ENCODE measurements at regions not wholly inside any gene's neighbourhood (a gene's known extent, or its start where the extent isn't known, plus 50 kb on each side); places are given as distances from the start of the nearest gene placed in this dataset.

DNA sequence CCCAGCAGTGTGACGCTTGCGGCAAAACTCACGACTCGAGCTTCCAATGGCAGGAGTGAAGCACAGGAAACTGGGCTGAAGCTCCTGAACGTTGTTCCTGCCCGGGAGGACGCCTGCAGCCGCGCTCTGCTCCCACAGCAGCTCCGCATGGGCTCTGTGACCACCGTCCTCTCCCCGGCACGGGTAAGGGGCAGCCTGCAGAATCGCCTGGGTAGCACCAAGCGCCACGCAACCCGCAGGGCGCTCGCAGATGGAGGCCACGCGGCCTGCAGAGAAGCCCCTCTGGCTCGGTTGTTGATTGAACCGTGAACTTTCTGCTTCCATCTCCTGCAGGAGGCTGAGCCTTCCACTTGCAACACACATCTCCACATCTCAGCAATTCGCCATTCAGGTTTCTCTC, 63.3 kb upstream of the ZNF236 start:
- H3K9ac ChIP-seq (ENCODE audit: extremely low read depth, insufficient read length, low read length) = no peak overlapping the region
- no peak overlapping the region for H2BK12ac ChIP-seq (ENCODE audit: insufficient read length, low read depth, low read length)
- Mint-ChIP-seq H3K4me3 (no peak overlapping the region), H3K27ac (no peak overlapping the region), H3K27me3 (ENCODE audit: low read depth) (peaks cover 3% of the 10 kb centered on the region), H3K9me3 (no peaks in the 10 kb centered on the region; a peak in 2 of 5 replicates), H3K36me3 (ENCODE audit: insufficient read depth in 1 of 3, low read depth in 3 of 3) (no peaks in the 10 kb centered on the region), H3K4me1 (peaks cover 2% of the 10 kb centered on the region in 2 experiments; a peak in 3 of 4 replicates)
- H2BK20ac ChIP-seq (ENCODE audit: low read depth, low read length, poor library complexity, severe bottlenecking) = no peak overlapping the region
- H3K4me1 ChIP-seq (ENCODE audit: insufficient read depth, low read length) = no peaks in the 10 kb centered on the region
- no peak for DNase-seq
- no peak overlapping the region for H2AFZ ChIP-seq (ENCODE audit: low read length)
- no peak overlapping the region for H2BK120ac ChIP-seq (ENCODE audit: low read depth, low read length, poor library complexity, severe bottlenecking)
- no peak overlapping the region for H2AK5ac ChIP-seq (ENCODE audit: insufficient read length, low read length)
- TF ChIP-seq, protein P1, sequence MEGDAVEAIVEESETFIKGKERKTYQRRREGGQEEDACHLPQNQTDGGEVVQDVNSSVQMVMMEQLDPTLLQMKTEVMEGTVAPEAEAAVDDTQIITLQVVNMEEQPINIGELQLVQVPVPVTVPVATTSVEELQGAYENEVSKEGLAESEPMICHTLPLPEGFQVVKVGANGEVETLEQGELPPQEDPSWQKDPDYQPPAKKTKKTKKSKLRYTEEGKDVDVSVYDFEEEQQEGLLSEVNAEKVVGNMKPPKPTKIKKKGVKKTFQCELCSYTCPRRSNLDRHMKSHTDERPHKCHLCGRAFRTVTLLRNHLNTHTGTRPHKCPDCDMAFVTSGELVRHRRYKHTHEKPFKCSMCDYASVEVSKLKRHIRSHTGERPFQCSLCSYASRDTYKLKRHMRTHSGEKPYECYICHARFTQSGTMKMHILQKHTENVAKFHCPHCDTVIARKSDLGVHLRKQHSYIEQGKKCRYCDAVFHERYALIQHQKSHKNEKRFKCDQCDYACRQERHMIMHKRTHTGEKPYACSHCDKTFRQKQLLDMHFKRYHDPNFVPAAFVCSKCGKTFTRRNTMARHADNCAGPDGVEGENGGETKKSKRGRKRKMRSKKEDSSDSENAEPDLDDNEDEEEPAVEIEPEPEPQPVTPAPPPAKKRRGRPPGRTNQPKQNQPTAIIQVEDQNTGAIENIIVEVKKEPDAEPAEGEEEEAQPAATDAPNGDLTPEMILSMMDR (conservative IDR thresholded peaks at IDR 0.05) = no peak
- H2BK15ac ChIP-seq (ENCODE audit: low read depth, low read length) = no peak overlapping the region
- no peak overlapping the region for H3K56ac ChIP-seq (ENCODE audit: insufficient read length, low read depth, low read length)
- H3T11ph ChIP-seq (ENCODE audit: low read length) = no peak overlapping the region
- H3K23me2 ChIP-seq (ENCODE audit: insufficient read length, low read depth, low read length, poor library complexity, severe bottlenecking) = no peaks in the 10 kb centered on the region
- H3K79me2 ChIP-seq (ENCODE audit: insufficient read depth, low read length) = no peaks in the 10 kb centered on the region
- no peaks in the 10 kb centered on the region for H4K20me1 ChIP-seq (ENCODE audit: control insufficient read depth, insufficient read depth, insufficient read length)
- H3K18ac ChIP-seq (ENCODE audit: insufficient read length, low read depth, low read length) = no peak overlapping the region
- H3K79me1 ChIP-seq (ENCODE audit: insufficient read depth, low read depth, low read length, poor library complexity, severe bottlenecking) = no peaks in the 10 kb centered on the region
- no peak overlapping the region for H3K23ac ChIP-seq (ENCODE audit: insufficient read length, low read depth, low read length)
- H3K4me2 ChIP-seq (ENCODE audit: insufficient read depth, insufficient read length, low read length) = no peak overlapping the region
- H3K9me3 ChIP-seq (ENCODE audit: control insufficient read depth, low read depth, low read length) = no peaks in the 10 kb centered on the region
- H4K5ac ChIP-seq (ENCODE audit: insufficient read length, low read depth, low read length) = no peak overlapping the region
- H3K27me3 ChIP-seq (ENCODE audit: insufficient read depth, low read length) = no peaks in the 10 kb centered on the region; the same call in 1 of the 2 replicates
- no CpG with 5 or more reads among the region's 24 CpGs for WGBS (ENCODE audit: extremely low coverage, insufficient read length, low lambda C conversion rate)
- no peak overlapping the region for H4K8ac ChIP-seq (replicated peaks; ENCODE audit: insufficient read length, low read depth, low read length)
- no peak overlapping the region for H3K27ac ChIP-seq (ENCODE audit: insufficient read length, low read depth, low read length)
- H4K91ac ChIP-seq (ENCODE audit: insufficient read length, low read depth, low read length) = no peak overlapping the region
- H2BK5ac ChIP-seq (ENCODE audit: insufficient read length, low read length) = no peak overlapping the region
- H3K14ac ChIP-seq (ENCODE audit: insufficient read depth, low read length) = no peak overlapping the region
- H3K4ac ChIP-seq (ENCODE audit: low read depth, low read length) = no peak overlapping the region
